GM19351 (cell line): ENCODE measurements at regions not wholly inside any gene's neighbourhood (a gene's known extent, or its start where the extent isn't known, plus 50 kb on each side); places are given as distances from the start of the nearest gene placed in this dataset.
"Not testable (repeated sequence)": the region's sequence is repeated elsewhere in the genome, so short reads cannot be mapped to it uniquely, and the experiment has no call there.

Source experiments
- ATAC-seq: cut with Tn5 transposase; IDR thresholded peaks from one replicate; pipeline ENCODE4 v1.9.1; 2021; ENCODE audit warnings: mild to moderate bottlenecking, moderate library complexity; ENCODE audit not compliant: unreplicated experiment

GRCh38 chr11:92122561-92122960 is 102.1 kb upstream of the FAT3 start:
- ATAC-seq, result no peak

GRCh38 chr11:92111287-92111686 is 113.3 kb upstream of the FAT3 start:
- ATAC-seq, result no peak

DNA sequence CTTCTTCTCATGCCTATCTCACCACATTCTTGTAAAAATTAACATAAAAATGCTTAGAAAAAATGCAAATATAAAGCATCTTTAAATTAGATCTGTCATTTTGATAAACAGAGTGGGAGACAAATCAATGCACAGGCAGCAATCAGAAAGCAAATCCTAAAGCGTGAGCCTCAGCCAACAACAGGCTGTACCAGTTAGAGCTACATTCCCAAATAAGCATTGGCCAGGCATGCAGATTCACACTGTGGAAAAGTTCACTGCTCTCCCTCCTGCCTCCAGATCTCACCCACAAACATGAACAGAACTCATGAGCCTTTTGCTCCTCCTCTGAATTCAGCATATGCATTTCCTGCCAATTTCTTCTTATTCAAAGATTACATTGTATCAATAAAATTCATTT is 115.2 kb upstream of the FAT3 start:
- ATAC-seq, result no peak

DNA sequence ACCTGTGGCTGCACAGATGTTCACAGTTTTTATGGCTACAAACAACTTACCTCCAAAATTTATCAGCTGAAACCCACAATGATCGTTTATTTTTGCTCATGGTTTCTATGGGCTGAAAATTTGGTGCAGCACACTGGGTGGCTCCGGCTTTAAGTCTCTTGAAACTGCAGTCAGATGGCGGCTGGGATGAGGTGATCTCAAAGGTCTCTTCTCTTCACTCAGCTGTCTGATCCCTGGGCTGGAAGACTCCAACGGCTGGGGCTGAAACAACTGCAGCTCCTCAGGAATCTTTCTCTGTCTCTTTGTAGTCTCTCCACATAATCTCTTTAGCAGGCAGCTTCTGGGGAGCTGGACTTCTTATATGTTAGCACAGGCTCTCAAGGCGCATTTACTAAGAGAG is 117.3 kb upstream of the FAT3 start:
- ATAC-seq, result no peak

DNA sequence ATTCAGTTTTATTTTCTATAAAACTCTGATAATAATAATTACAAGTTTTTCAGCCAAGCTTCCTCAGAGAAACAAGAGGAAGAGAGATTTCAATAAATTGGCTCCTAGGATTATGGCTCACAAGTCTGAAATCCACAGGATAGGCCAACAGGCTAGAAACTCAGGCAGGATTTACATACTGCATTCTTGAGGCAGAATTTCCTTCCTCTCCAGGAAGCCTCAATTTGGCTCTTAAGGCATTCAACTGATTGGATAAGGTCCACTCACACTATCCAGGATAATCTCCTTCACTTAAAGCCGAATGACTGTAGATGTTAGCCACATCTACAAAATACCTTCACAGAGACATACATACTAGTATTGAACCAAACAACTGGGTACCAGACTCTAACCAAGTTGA is 120.3 kb upstream of the FAT3 start:
- ATAC-seq, result no peak

- no peak for ATAC-seq
These were observed 122.7 kb upstream of the FAT3 start for GRCh38 chr11:92101920-92102319.

DNA sequence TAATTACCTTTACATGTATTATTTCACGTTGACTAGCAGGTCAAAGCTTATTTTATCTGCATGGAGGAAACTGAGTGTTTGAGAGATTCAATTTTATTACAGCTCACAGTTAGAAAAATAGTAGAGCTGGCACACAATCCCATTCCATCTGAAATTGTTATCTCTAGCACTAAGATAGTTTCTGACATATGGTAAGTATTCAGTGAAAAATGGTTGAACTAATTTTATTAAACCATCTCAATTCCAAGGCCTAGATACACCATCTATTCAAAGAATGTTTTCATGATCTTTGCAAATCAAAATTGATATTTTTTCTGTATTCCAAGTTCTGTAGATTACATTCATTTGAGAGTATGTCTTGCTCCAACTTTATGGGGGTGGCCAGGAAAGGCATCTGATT is 125.4 kb upstream of the FAT3 start:
- ATAC-seq, result no peak

DNA sequence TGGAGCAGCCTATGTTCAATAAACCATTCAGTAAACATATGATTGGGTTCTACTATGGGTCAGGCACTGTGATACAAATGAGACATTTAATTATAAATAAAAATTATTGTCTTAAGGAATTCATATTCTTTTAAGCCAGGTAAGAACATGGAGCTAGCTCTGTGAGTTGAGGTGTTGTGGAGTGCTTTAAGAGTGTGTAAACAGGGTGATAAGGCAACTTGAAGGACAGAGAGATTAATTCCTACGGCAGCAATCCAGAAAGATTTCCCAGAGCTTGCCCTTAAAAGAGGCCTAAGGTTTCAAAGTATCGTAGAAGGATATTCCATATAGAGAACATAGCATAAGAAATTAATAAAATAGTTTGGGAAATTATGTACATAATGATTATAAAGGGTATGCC is 126.4 kb upstream of the FAT3 start:
- no peak for ATAC-seq

- ATAC-seq, result no peak
These were observed 136.7 kb upstream of the FAT3 start for GRCh38 chr11:92087725-92088537.

DNA sequence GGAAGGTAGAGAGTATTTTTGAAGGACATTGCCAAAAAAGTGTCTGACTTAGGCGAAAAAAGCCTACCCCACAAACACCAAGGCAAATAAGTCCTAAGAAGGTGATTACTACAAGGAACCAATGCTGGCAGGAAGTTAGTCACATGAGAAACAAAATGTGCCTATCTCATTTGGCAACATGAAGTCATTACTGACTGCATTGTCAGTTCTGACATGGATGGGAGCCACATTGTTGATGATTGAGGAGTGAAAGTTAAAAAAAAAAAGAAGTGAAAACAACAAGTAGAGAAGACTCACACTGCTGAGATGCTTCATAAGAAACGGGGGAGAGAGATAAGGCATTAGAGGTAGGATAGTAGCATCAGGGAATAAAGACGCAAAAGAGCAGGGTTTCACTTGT is 141.5 kb upstream of the FAT3 start:
- ATAC-seq, result no peak

- no peak for ATAC-seq
These were observed 142.0 kb upstream of the FAT3 start for GRCh38 chr11:92082652-92083051.

GRCh38 chr11:92074498-92074897 is 150.1 kb upstream of the FAT3 start:
- ATAC-seq, result not testable (repeated sequence)

DNA sequence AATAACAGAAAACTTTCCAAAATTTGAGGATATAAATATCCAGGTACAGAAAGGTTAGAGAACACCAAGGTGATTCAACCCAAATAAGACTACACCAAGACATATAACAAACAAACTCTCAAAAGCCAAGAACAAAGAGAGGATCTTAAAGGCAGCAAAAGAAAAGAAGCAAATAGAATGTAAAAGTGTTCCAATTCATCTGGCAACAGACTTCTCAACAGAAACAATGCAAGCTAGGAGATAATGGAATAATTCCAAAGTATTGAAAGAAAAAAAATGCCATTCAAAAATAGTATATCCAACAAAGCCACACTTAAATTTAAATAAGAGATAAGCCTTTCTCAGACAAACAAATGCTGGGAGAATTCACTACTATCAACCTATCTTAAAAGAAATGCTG is 153.0 kb upstream of the FAT3 start:
- no peak for ATAC-seq

GRCh38 chr11:92070026-92070889 is 154.4 kb upstream of the FAT3 start:
- no peak for ATAC-seq

GRCh38 chr11:92067016-92067415 is 157.6 kb upstream of the FAT3 start:
- ATAC-seq, result no peak

GRCh38 chr11:92061456-92062062 is 163.1 kb upstream of the FAT3 start:
- no peak for ATAC-seq

DNA sequence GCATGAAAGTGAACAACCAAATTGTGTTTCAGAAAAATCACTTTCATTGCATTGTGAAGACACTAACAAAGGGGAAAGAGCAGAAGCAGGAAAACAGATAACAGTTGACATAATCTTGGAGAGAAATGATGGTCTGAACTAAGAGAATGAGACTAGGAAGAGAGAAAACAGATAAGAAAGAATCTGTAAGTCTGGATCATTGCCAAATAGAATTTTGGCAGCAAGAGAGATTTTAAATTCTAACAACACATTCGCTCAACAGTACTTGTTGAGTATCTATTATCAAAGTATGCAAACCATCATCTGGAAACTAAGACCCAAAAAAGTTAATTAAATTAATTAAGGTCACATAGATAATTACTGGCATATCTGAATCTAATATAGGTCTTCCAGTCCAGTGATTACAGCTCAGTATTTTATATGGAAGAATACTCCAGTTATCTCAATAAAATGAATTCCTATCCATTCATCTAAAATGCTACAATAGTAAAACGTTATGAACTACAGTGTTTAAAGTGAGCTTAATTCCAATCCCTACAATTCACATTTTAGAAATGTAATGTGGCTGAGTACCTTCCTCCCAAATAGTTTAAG is 166.7 kb upstream of the FAT3 start:
- ATAC-seq, result no peak

DNA sequence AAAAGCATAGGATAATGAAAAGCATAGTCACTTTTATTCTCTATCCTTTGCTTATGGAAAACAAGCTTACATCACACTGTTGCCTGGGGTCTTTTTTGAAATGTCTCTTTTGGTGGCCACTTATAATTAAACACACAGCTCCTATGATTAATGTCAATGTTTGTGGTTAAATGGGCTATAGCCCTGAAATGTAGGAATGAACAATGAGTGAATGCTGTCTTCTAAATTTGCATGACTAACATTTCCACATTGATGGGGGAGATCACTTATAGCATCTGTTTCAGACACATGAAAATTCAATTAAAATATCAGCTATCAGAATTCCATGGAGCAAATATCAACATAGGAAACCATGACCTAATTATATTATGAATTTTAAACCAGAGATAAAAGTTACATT is 171.4 kb upstream of the FAT3 start:
- ATAC-seq, result no peak

DNA sequence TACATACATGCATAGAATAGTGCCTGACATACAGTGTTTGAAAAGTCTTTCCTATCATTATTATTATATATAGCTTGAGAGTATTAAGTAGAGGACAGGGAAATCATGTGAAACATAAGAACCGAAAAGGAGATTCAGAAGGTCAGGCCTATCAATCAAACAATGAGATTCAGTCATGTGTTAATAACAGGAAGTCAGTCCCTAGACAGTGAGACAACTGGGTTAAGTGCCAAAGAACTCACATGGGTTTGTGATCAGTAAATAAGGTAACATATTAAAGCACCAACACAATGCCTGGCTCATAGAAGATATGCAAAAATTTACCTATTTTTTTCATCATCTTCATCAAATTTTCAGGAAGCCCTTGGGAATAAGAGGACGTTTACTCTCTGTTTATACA is 174.3 kb upstream of the FAT3 start:
- ATAC-seq, result no peak

DNA sequence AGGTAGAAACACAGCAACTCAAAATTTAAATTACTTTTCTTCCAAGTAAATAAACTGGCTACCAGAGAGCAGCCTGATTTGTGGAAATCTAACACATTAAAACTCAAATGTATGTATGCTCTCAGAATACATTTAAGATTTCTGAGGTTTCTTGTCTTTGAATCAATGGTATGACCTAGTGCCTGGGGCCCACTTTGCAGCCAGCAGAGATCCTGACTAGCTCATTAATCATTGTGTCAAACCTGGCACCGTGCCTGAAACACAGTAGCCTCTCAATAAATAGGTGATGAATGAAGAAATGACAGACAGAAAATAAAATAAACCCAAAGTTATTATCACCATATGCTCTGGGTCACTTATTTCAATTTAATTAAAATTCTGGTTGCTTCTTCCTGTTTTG is 176.2 kb upstream of the FAT3 start:
- no peak for ATAC-seq

DNA sequence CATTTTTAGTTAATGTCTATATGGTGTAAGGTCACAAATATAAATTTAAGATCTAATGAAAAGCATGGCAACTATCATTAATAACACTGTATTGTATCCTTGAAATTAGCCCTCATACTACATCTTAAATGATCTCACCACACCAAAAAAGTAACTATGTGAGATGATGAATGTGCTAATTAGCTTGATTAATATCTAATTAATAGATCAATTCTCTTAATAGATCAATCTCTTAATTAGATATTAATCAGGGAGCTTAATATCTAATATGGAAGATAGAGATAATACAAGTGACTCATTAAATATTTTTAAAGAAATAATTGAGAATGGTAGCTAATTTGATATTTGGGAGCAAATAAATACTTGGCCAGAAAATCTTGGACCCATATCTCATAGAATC is 178.5 kb upstream of the FAT3 start:
- ATAC-seq, result no peak
